ENCODE measurements at regions not wholly inside any gene's neighbourhood (a gene's known extent, or its start where the extent isn't known, plus 50 kb on each side); places are given as distances from the start of the nearest gene placed in this dataset.

- no peak for DNase-seq
Observed at GRCh38 chr13:103312467-103312866, 246.2 kb upstream of the SLC10A2 start.

GRCh38 chr13:103308667-103309066, 242.4 kb upstream of the SLC10A2 start:
- no peak for DNase-seq

- DNase-seq, result no peak
Observed at GRCh38 chr13:103306163-103306562, 239.9 kb upstream of the SLC10A2 start.

- DNase-seq, result no peak
Observed at GRCh38 chr13:103303078-103303651, 236.9 kb upstream of the SLC10A2 start.

GRCh38 chr13:103302676-103303075, 236.5 kb upstream of the SLC10A2 start:
- no peak for DNase-seq

GRCh38 chr13:103299079-103299478, 232.9 kb upstream of the SLC10A2 start:
- no peak for DNase-seq

GRCh38 chr13:103297083-103297482, 230.9 kb upstream of the SLC10A2 start:
- no peak for DNase-seq

- no peak for DNase-seq
Observed at GRCh38 chr13:103291798-103292572, 225.8 kb upstream of the SLC10A2 start.

- DNase-seq, result no peak
Observed at GRCh38 chr13:103291226-103291625, 225.0 kb upstream of the SLC10A2 start.

- no peak for DNase-seq
Observed at GRCh38 chr13:103289681-103290080, 223.5 kb upstream of the SLC10A2 start.

- no peak for DNase-seq
Observed at GRCh38 chr13:103288114-103288513, 221.9 kb upstream of the SLC10A2 start.

- DNase-seq, result no peak
Observed at GRCh38 chr13:103287659-103288058, 221.4 kb upstream of the SLC10A2 start.

- no peak for DNase-seq
Observed at GRCh38 chr13:103284466-103284865, 218.2 kb upstream of the SLC10A2 start.

- DNase-seq, result no peak
Observed at GRCh38 chr13:103283451-103283820, 217.2 kb upstream of the SLC10A2 start.

- no peak for DNase-seq
Observed at GRCh38 chr13:103282571-103283450, 216.6 kb upstream of the SLC10A2 start.

- DNase-seq, result no peak
Observed at GRCh38 chr13:103277959-103278694, 211.9 kb upstream of the SLC10A2 start.

- no peak for DNase-seq
Observed at GRCh38 chr13:103276775-103277498, 210.7 kb upstream of the SLC10A2 start.

- DNase-seq, result no peak
Observed at GRCh38 chr13:103275722-103276121, 209.5 kb upstream of the SLC10A2 start.

GRCh38 chr13:103275081-103275480, 208.9 kb upstream of the SLC10A2 start:
- no peak for DNase-seq

GRCh38 chr13:103273825-103274224, 207.6 kb upstream of the SLC10A2 start:
- DNase-seq, result no peak

GRCh38 chr13:103272770-103273169, 206.6 kb upstream of the SLC10A2 start:
- no peak for DNase-seq

- DNase-seq, result no peak
Observed at GRCh38 chr13:103263448-103263847, 197.2 kb upstream of the SLC10A2 start.
